Suprapubic skin (tissue), 4 donors: ENCODE measurements at regions not wholly inside any gene's neighbourhood (a gene's known extent, or its start where the extent isn't known, plus 50 kb on each side); places are given as distances from the start of the nearest gene placed in this dataset.

ENCODE experiments used
- DNase-seq, 2 donors: peaks; one replicate each; pipeline ENCODE4 v3.0.0-alpha.2; 2019; ENCODE audit warnings: low spot score in 2 of 2
- H3K27ac ChIP-seq: fragments of 200-600 bp; sonication (generic); one replicate; pipeline ENCODE4 v1.5.1; 2019
- H3K27me3 ChIP-seq: fragments of 200-600 bp; sonication (generic); one replicate; pipeline ENCODE4 v1.5.1; 2019
- H3K36me3 ChIP-seq: fragments of 200-600 bp; sonication (generic); one replicate; pipeline ENCODE4 v1.5.1; 2019
- H3K4me1 ChIP-seq: fragments of 200-600 bp; sonication (generic); one replicate; pipeline ENCODE4 v1.5.1; 2019
- H3K4me3 ChIP-seq: fragments of 200-600 bp; sonication (generic); one replicate; pipeline ENCODE4 v1.5.1; 2019; ENCODE audit warnings: mild to moderate bottlenecking
- H3K9me3 ChIP-seq: fragments of 200-600 bp; sonication (generic); one replicate; pipeline ENCODE4 v1.5.1; 2019
- CTCF ChIP-seq, 2 donors: fragments of 200-600 bp in 1 of 2; fragments of 450-650 bp in 1 of 2; sonication (generic) in 1 of 2; IDR thresholded peaks; one replicate each; pipeline ENCODE4 v1.5.1; 2016 to 2019; ENCODE audit warnings: antibody characterized with exemption in 2 of 2, mild to moderate bottlenecking in 1 of 2, moderate library complexity in 1 of 2
- EP300 ChIP-seq: sonication (generic); formaldehyde crosslinking; IDR thresholded peaks from one replicate; pipeline ENCODE4 v1.6.1; 2017; ENCODE audit warnings: antibody characterized with exemption
- POLR2A ChIP-seq, 2 donors: fragments of 450-650 bp; IDR thresholded peaks; one replicate each; pipeline ENCODE4 v1.6.1; 2017; ENCODE audit warnings: antibody characterized with exemption in 2 of 2, mild to moderate bottlenecking in 2 of 2, moderate library complexity in 2 of 2
- POLR2AphosphoS5 ChIP-seq, 3 donors: sonication (generic); formaldehyde crosslinking; IDR thresholded peaks; one replicate each; pipeline ENCODE4 v1.6.1; 2017; ENCODE audit warnings: antibody characterized with exemption in 3 of 3
- WGBS: methylation state at CpG from one replicate; pipeline ENCODE4 v1.1.5; 2018; 5-methylcytosine and 5-hydroxymethylcytosine counted together

DNA sequence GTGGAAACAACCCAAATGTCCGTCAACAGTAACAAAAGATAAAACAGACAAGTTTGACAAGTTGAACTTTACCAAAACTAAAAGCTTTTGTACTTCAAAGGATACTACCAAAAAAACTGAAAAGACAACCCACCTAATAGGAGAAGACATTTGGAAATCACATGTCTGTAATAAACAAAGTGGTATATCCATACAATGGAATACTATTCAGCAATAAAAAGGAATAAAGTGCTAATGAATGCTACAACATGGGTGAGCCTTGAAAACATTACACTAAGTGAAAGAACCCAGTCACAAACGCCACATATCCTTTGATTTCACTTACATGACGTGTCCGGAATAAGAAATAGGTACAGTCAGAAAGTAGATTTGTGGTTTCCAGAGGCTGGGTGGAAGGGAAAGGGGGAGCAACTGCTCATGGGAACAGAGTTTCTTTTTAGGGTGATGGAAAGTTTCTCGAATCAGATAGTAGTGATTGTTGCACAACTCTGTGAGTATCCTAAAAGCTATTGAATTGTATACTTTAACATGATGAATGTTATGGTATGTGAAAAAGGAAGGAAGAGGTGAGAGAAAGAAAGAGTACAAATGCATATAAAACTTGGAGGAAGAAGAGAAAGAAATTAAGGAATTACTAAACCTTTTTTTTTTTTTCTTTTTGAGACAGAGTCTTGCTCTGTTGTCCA is 72.7 kb upstream of the ABHD2 start:
- H3K9me3 ChIP-seq = no peaks in the 10 kb centered on the region
- no peaks in the 10 kb centered on the region for H3K36me3 ChIP-seq
- TF ChIP-seq POLR2AphosphoS5 (IDR thresholded peaks at IDR 0.05) = no peak
- no peak for TF ChIP-seq CTCF (IDR thresholded peaks at IDR 0.05)
- no peak overlapping the region for H3K4me3 ChIP-seq
- no peak overlapping the region for H3K27ac ChIP-seq
- 89% methylated on average over 5 of the region's 5 CpGs for WGBS
- no peak for DNase-seq
- no peaks in the 10 kb centered on the region for H3K27me3 ChIP-seq
- H3K4me1 ChIP-seq = peaks cover 33% of the 10 kb centered on the region

- WGBS = 28% methylated on average over 10 of the region's 10 CpGs
- Histone ChIP-seq H3K36me3 (no peaks in the 10 kb centered on the region), H3K4me3 (no peak overlapping the region), H3K27me3 (no peaks in the 10 kb centered on the region), H3K4me1 (peaks cover 40% of the 10 kb centered on the region), H3K9me3 (no peaks in the 10 kb centered on the region), H3K27ac (peak overlapping the region; percentile 81)
- no peak for DNase-seq
- no peak for TF ChIP-seq POLR2A (IDR thresholded peaks at IDR 0.05)
- no peak for TF ChIP-seq EP300
- no peak for TF ChIP-seq CTCF (IDR thresholded peaks at IDR 0.05)
- peak in 1 of 3 donors; percentile 10 for TF ChIP-seq POLR2AphosphoS5 (IDR thresholded peaks at IDR 0.05)
Measured at GRCh38 chr15:89016549-89017041, 71.7 kb upstream of the ABHD2 start.

GRCh38 chr15:89017370-89018066 is 70.7 kb upstream of the ABHD2 start:
- H3K36me3 ChIP-seq = no peaks in the 10 kb centered on the region
- H3K9me3 ChIP-seq = no peaks in the 10 kb centered on the region
- H3K27me3 ChIP-seq = no peaks in the 10 kb centered on the region
- H3K4me3 ChIP-seq = peak overlapping the region; percentile 27
- H3K4me1 ChIP-seq = peaks cover 41% of the 10 kb centered on the region
- TF ChIP-seq POLR2AphosphoS5 (IDR thresholded peaks at IDR 0.05) (peak in 1 of 3 donors; percentile 58), CTCF (IDR thresholded peaks at IDR 0.05) (peak; percentile 43 to 78), EP300 (peak; percentile 12), POLR2A (IDR thresholded peaks at IDR 0.05) (no peak)
- H3K27ac ChIP-seq = peak overlapping the region; percentile 81
- DNase-seq = peak; percentile 90 to 92
- WGBS = 2% methylated on average over 27 of the region's 38 CpGs

GRCh38 chr15:89018207-89018606 is 70.0 kb upstream of the ABHD2 start:
- TF ChIP-seq POLR2A (IDR thresholded peaks at IDR 0.05) (no peak), CTCF (IDR thresholded peaks at IDR 0.05) (no peak), EP300 (no peak), POLR2AphosphoS5 (IDR thresholded peaks at IDR 0.05) (no peak)
- no peak overlapping the region for H3K4me3 ChIP-seq
- no peaks in the 10 kb centered on the region for H3K9me3 ChIP-seq
- peak overlapping the region; percentile 81 for H3K27ac ChIP-seq
- H3K27me3 ChIP-seq = no peaks in the 10 kb centered on the region
- 60% methylated on average over 7 of the region's 7 CpGs for WGBS
- DNase-seq = no peak
- peaks cover 41% of the 10 kb centered on the region for H3K4me1 ChIP-seq
- H3K36me3 ChIP-seq = no peaks in the 10 kb centered on the region

- Histone ChIP-seq H3K27me3 (no peaks in the 10 kb centered on the region), H3K27ac (no peak overlapping the region), H3K9me3 (no peaks in the 10 kb centered on the region), H3K4me1 (peaks cover 41% of the 10 kb centered on the region), H3K36me3 (no peaks in the 10 kb centered on the region), H3K4me3 (no peak overlapping the region)
- DNase-seq = no peak
- WGBS = 33% methylated on average over 3 of the region's 3 CpGs
- TF ChIP-seq EP300 (no peak), POLR2A (IDR thresholded peaks at IDR 0.05) (no peak), CTCF (IDR thresholded peaks at IDR 0.05) (no peak), POLR2AphosphoS5 (IDR thresholded peaks at IDR 0.05) (no peak)
Measured at GRCh38 chr15:89019436-89019835, 68.8 kb upstream of the ABHD2 start.
